Psoas muscle (tissue), 7 donors: ENCODE measurements at regions not wholly inside any gene's neighbourhood (a gene's known extent, or its start where the extent isn't known, plus 50 kb on each side); places are given as distances from the start of the nearest gene placed in this dataset.

ENCODE experiments used
- ATAC-seq, 4 donors: fragments of 200-7000 bp; cut with Tn5 transposase; one replicate each; pipeline ENCODE4 v1.9.1; 2020; ENCODE audit warnings: moderate library complexity in 3 of 4, mild to moderate bottlenecking in 2 of 4
- DNase-seq, 2 donors: peaks; one replicate each; pipeline ENCODE4 v3.0.0-alpha.2; 2020
- H3K27ac ChIP-seq: fragments of 200-600 bp; one replicate; pipeline ENCODE4 v1.8.0; 2022
- H3K27me3 ChIP-seq, 3 donors: fragments of 200-600 bp in 1 of 3; one replicate each; pipeline versions ENCODE4 v1.6.1 to v1.8.0; 2013 to 2022; ENCODE audit warnings: low read length in 2 of 3, mild to moderate bottlenecking in 2 of 3, moderate library complexity in 1 of 3; ENCODE audit not compliant: insufficient read depth in 3 of 3
- H3K36me3 ChIP-seq, 2 donors: fragments of 200-600 bp in 1 of 2; one replicate each; pipeline versions ENCODE4 v1.6.1 to v1.8.0; 2013 to 2022; ENCODE audit warnings: low read depth in 1 of 2, mild to moderate bottlenecking in 1 of 2, moderate library complexity in 1 of 2; ENCODE audit not compliant: insufficient read depth in 1 of 2
- H3K4me1 ChIP-seq: fragments of 200-600 bp; one replicate; pipeline ENCODE4 v1.8.0; 2022
- H3K4me3 ChIP-seq: fragments of 200-600 bp; one replicate; pipeline ENCODE4 v1.8.0; 2022; ENCODE audit warnings: mild to moderate bottlenecking
- H3K9me3 ChIP-seq: fragments of 200-600 bp; one replicate; pipeline ENCODE4 v1.8.0; 2022
- WGBS, 3 donors: extraction: QIAGEN DNeasy Blood & Tissue Kit; methylation state at CpG; one replicate each; pipeline versions ENCODE4 v1.1.6 to v1.1.7; 2013; 5-methylcytosine and 5-hydroxymethylcytosine counted together
- intact Hi-C, 2 donors: fragments of 100-400 bp; cut with DNase I; formaldehyde crosslinking; loops; one replicate each; pipeline versions ENCODE4 v1.11.0 to v1.14.2; 2022
- TF ChIP-seq, protein P1 (sequence below): fragments of 200-600 bp; IDR thresholded peaks from one replicate; pipeline ENCODE4 v1.8.0; 2022; ENCODE audit warnings: antibody characterized with exemption
- donor health status: healthy with polysubstance abuse.
- donor health status: DM: no; HTN: no; CAD: no; lungs with moderate emphysema.
- donor health status: Bipolar disorder and iron deficiency.
- donor health status: healthy.
- donor health status: DM: yes; HTN: yes; CAD: no.
- donor health status: DM: no; HTN: no; CAD: no.
- donor health status: DM: yes; HTN: yes; CAD: no.

DNA sequence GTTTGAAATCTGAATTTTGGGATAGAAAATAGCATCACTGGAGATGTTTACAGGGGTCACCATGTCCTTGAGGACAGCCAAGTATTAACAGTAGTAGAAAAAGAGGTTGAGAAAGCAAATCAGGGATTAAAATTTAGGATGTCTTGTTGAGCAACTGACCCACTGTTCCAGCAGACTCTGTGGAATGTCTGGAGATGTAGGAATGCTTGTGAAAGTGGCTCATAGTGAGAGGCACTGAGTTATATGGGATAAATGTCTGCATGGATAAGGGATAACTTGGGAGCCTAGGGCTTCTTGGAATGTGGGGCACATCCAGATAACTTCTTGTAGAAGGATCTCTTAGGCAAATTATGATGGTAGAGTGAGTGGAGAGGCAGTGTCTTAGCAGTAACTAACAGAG is 495.0 kb downstream of the TMX3 start:
- H3K27ac ChIP-seq = no peak overlapping the region
- H3K4me1 ChIP-seq = no peaks in the 10 kb centered on the region
- no peaks in the 10 kb centered on the region for H3K36me3 ChIP-seq
- TF ChIP-seq, protein P1, sequence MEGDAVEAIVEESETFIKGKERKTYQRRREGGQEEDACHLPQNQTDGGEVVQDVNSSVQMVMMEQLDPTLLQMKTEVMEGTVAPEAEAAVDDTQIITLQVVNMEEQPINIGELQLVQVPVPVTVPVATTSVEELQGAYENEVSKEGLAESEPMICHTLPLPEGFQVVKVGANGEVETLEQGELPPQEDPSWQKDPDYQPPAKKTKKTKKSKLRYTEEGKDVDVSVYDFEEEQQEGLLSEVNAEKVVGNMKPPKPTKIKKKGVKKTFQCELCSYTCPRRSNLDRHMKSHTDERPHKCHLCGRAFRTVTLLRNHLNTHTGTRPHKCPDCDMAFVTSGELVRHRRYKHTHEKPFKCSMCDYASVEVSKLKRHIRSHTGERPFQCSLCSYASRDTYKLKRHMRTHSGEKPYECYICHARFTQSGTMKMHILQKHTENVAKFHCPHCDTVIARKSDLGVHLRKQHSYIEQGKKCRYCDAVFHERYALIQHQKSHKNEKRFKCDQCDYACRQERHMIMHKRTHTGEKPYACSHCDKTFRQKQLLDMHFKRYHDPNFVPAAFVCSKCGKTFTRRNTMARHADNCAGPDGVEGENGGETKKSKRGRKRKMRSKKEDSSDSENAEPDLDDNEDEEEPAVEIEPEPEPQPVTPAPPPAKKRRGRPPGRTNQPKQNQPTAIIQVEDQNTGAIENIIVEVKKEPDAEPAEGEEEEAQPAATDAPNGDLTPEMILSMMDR = no peak
- DNase-seq (no peak), ATAC-seq (no peak)
- no peaks in the 10 kb centered on the region for H3K9me3 ChIP-seq
- no peak overlapping the region for H3K4me3 ChIP-seq
- no peaks in the 10 kb centered on the region for H3K27me3 ChIP-seq
- intact Hi-C loops = no loop called here

DNA sequence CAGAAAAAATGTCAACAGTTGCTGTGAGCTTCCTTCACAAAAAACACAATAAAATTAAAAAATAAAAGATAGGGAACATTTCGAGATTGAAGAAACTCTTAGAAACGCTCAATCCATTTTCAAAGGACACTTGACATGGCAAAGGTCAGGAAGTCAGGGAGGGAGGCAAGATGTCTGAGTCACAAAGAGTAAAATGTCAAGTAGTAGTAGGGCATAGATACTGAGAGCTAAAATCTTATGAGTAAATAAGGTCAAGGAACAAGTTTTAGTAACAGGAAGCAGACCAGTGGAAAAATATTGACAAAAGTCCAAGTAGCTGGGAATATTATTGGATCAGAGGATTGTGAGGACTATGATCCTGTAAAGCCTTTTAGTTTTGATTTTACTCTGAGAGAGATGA is 495.6 kb downstream of the TMX3 start:
- Histone ChIP-seq H3K36me3 (no peaks in the 10 kb centered on the region), H3K27ac (no peak overlapping the region), H3K27me3 (no peaks in the 10 kb centered on the region), H3K4me1 (no peaks in the 10 kb centered on the region), H3K9me3 (no peaks in the 10 kb centered on the region), H3K4me3 (no peak overlapping the region)
- ATAC-seq (no peak), DNase-seq (no peak)
- intact Hi-C loops = no loop called here
- TF ChIP-seq, protein P1 = no peak
- WGBS, 3 donors = 75 to 88% (median 76%) methylated on average over 2 of the region's 2 CpGs

DNA sequence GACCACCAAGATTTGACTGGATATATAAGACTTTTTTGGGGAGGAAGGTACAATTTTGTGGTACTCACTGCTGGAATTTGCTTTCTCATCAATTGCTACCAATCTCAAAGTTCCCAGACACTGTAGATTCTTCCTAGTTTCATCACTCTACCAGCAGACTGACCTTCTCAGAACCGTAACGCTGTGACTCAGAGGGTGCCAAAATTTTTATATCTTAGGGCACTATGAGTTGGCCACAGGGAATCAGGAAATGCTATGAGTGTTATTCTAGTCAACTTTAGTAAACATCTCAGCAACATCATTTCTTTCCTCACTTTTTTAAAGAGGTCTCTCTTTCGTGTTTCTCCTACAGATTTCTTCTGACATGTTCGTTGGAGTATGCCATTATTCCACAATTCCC is 499.0 kb downstream of the TMX3 start:
- Histone ChIP-seq H3K4me3 (no peak overlapping the region), H3K27me3 (no peaks in the 10 kb centered on the region), H3K36me3 (no peaks in the 10 kb centered on the region), H3K4me1 (no peaks in the 10 kb centered on the region), H3K9me3 (no peaks in the 10 kb centered on the region), H3K27ac (no peak overlapping the region)
- WGBS, 3 donors = 58 to 79% (median 60%) methylated on average over 4 of the region's 4 CpGs
- DNase-seq = no peak
- no peak for ATAC-seq
- intact Hi-C loops = no loop called here
- TF ChIP-seq, protein P1 = no peak

DNA sequence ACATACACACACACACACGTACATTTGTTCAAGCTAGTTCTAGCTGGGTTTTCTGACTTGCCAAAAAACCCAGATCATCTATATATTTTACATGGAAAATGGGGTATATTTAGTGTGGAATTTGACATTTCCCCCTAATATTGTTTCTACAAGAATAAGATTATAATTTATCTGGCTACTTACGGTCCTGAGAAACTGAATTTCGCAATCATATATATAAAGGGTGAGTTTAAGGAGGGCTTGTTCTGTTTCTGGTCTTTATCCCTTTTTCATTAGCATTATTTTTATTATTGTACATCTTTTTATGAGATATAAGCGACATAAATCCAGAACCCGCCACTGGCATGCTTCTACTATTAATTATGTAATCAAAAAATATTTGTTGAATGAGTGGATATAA is 528.9 kb downstream of the TMX3 start:
- ATAC-seq (no peak), DNase-seq (no peak)
- no peaks in the 10 kb centered on the region for H3K27me3 ChIP-seq
- 83 to 86% (median 85%) methylated on average over 5 of the region's 5 CpGs for WGBS, 3 donors
- H3K4me3 ChIP-seq = no peak overlapping the region
- no peak overlapping the region for H3K27ac ChIP-seq
- no peaks in the 10 kb centered on the region for H3K9me3 ChIP-seq
- no peaks in the 10 kb centered on the region for H3K4me1 ChIP-seq
- TF ChIP-seq, protein P1 = no peak
- intact Hi-C loops = no loop called here
- no peaks in the 10 kb centered on the region for H3K36me3 ChIP-seq

DNA sequence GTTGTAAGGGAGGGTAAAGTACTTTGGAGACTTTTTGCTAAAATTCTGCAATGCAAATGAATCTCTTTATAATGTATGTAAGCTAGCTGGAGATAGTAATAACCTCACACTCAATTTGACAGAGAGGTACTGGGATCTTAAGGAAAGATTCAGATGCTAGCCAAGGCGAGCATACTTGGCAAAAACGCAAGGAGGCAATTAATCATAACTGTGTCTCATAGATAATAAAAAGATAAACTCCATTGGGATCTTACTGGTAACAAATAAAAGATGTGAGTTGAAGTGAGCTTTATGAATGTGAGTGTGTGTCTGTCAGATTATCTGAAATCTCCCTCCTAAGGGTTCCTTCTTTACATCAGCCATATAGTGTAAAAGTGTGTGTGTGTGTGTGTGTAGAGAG is 533.0 kb downstream of the TMX3 start:
- no peaks in the 10 kb centered on the region for H3K36me3 ChIP-seq
- DNase-seq (no peak), ATAC-seq (no peak)
- no peaks in the 10 kb centered on the region for H3K9me3 ChIP-seq
- no peak overlapping the region for H3K4me3 ChIP-seq
- TF ChIP-seq, protein P1 = no peak
- H3K27ac ChIP-seq = no peak overlapping the region
- no peaks in the 10 kb centered on the region for H3K4me1 ChIP-seq
- WGBS, 3 donors = 67 to 84% (median 68%) methylated on average over 2 of the region's 2 CpGs
- intact Hi-C loops = no loop called here
- H3K27me3 ChIP-seq = no peaks in the 10 kb centered on the region
